ENCODE measurements at regions not wholly inside any gene's neighbourhood (a gene's known extent, or its start where the extent isn't known, plus 50 kb on each side); places are given as distances from the start of the nearest gene placed in this dataset.

DNA sequence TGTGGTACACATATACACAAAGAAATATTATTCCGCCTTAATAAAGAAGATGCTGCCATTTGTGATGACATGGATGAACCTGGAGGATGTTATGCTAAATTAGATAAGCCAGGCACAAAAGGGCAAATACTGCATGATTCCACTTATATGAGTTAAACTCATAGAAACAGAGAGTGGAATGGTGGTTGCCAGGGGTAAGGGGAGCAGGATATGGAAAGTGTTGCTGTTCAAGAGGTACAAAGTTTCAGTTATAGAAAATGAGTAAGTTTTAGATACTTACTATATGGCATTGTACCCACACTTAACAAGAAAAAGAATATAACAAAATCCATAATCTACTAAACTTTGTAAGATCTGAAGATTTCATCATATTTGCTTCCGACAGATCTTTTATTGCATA lies 252.2 kb downstream of the SYK start:
- no peak overlapping the region for H3K27ac ChIP-seq (ENCODE audit: low read depth in 2 of 2, low read length in 1 of 2)
- WGBS (ENCODE audit: low lambda C conversion rate), result 81% methylated on average over 2 of the region's 2 CpGs
- no peaks in the 10 kb centered on the region for H4K20me1 ChIP-seq (ENCODE audit: insufficient read depth)
- no peaks in the 10 kb centered on the region for H3K27me3 ChIP-seq (ENCODE audit: insufficient read depth)
- H3K4me1 ChIP-seq (ENCODE audit: control insufficient read depth in 1 of 2, insufficient read depth in 2 of 2, low read depth in 1 of 2, low read length in 1 of 2), result no peaks in the 10 kb centered on the region
- H3K9me3 ChIP-seq, result no peaks in the 10 kb centered on the region
- no peaks in the 10 kb centered on the region for H3K9me2 ChIP-seq
- DNase-seq, result no peak
- TF ChIP-seq RAD21 (IDR thresholded peaks at IDR 0.05; ENCODE audit: low read length) (no peak), POLR2AphosphoS5 (IDR thresholded peaks at IDR 0.05; ENCODE audit: low read depth, low read length) (no peak), YY1 (IDR thresholded peaks at IDR 0.05; ENCODE audit: low read depth) (no peak), ELF1 (IDR thresholded peaks at IDR 0.05) (no peak), CHD2 (IDR thresholded peaks at IDR 0.05; ENCODE audit: low read length, partially characterized antibody) (no peak), EZH2phosphoT487 (IDR thresholded peaks at IDR 0.05; ENCODE audit: borderline replicate concordance, low read depth) (no peak), SMC3 (IDR thresholded peaks at IDR 0.05; ENCODE audit: low read depth, low read length) (no peak), GABPA (IDR thresholded peaks at IDR 0.05; ENCODE audit: low read depth) (no peak), JUND (IDR thresholded peaks at IDR 0.05) (no peak), NFIC (IDR thresholded peaks at IDR 0.05; ENCODE audit: borderline replicate concordance) (no peak), FOSL2 (IDR thresholded peaks at IDR 0.05; ENCODE audit: borderline replicate concordance, low read depth) (no peak), MXI1 (IDR thresholded peaks at IDR 0.05; ENCODE audit: low read depth, low read length) (no peak), GATA2 (CRISPR knock-in tag; IDR thresholded peaks at IDR 0.05) (no peak)
- TF ChIP-seq, protein P1, sequence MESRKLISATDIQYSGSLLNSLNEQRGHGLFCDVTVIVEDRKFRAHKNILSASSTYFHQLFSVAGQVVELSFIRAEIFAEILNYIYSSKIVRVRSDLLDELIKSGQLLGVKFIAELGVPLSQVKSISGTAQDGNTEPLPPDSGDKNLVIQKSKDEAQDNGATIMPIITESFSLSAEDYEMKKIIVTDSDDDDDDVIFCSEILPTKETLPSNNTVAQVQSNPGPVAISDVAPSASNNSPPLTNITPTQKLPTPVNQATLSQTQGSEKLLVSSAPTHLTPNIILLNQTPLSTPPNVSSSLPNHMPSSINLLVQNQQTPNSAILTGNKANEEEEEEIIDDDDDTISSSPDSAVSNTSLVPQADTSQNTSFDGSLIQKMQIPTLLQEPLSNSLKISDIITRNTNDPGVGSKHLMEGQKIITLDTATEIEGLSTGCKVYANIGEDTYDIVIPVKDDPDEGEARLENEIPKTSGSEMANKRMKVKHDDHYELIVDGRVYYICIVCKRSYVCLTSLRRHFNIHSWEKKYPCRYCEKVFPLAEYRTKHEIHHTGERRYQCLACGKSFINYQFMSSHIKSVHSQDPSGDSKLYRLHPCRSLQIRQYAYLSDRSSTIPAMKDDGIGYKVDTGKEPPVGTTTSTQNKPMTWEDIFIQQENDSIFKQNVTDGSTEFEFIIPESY (IDR thresholded peaks at IDR 0.05; ENCODE audit: borderline replicate concordance, low read depth), result no peak
- TF ChIP-seq, protein P2, sequence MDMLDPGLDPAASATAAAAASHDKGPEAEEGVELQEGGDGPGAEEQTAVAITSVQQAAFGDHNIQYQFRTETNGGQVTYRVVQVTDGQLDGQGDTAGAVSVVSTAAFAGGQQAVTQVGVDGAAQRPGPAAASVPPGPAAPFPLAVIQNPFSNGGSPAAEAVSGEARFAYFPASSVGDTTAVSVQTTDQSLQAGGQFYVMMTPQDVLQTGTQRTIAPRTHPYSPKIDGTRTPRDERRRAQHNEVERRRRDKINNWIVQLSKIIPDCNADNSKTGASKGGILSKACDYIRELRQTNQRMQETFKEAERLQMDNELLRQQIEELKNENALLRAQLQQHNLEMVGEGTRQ (IDR thresholded peaks at IDR 0.05; ENCODE audit: borderline replicate concordance, low read depth, low read length), result no peak
- TF ChIP-seq, protein P3, sequence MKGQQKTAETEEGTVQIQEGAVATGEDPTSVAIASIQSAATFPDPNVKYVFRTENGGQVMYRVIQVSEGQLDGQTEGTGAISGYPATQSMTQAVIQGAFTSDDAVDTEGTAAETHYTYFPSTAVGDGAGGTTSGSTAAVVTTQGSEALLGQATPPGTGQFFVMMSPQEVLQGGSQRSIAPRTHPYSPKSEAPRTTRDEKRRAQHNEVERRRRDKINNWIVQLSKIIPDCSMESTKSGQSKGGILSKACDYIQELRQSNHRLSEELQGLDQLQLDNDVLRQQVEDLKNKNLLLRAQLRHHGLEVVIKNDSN (IDR thresholded peaks at IDR 0.05; ENCODE audit: borderline replicate concordance, low read depth), result no peak
- TF ChIP-seq, protein P4, sequence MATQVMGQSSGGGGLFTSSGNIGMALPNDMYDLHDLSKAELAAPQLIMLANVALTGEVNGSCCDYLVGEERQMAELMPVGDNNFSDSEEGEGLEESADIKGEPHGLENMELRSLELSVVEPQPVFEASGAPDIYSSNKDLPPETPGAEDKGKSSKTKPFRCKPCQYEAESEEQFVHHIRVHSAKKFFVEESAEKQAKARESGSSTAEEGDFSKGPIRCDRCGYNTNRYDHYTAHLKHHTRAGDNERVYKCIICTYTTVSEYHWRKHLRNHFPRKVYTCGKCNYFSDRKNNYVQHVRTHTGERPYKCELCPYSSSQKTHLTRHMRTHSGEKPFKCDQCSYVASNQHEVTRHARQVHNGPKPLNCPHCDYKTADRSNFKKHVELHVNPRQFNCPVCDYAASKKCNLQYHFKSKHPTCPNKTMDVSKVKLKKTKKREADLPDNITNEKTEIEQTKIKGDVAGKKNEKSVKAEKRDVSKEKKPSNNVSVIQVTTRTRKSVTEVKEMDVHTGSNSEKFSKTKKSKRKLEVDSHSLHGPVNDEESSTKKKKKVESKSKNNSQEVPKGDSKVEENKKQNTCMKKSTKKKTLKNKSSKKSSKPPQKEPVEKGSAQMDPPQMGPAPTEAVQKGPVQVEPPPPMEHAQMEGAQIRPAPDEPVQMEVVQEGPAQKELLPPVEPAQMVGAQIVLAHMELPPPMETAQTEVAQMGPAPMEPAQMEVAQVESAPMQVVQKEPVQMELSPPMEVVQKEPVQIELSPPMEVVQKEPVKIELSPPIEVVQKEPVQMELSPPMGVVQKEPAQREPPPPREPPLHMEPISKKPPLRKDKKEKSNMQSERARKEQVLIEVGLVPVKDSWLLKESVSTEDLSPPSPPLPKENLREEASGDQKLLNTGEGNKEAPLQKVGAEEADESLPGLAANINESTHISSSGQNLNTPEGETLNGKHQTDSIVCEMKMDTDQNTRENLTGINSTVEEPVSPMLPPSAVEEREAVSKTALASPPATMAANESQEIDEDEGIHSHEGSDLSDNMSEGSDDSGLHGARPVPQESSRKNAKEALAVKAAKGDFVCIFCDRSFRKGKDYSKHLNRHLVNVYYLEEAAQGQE (IDR thresholded peaks at IDR 0.05; ENCODE audit: low read depth, low read length), result no peak
- H3K4me3 ChIP-seq (ENCODE audit: low read depth in 2 of 2, low read length in 1 of 2), result no peak overlapping the region
- H3K36me3 ChIP-seq (replicated peaks in 1 of 2; ENCODE audit: control insufficient read depth in 1 of 2, insufficient read depth in 2 of 2, low read length in 1 of 2), result no peaks in the 10 kb centered on the region
- no peaks in the 10 kb centered on the region for H3F3A ChIP-seq (replicated peaks; ENCODE audit: insufficient read depth)
- H3K9ac ChIP-seq, result no peak overlapping the region
- no peak overlapping the region for H3K4me2 ChIP-seq
- POLR2A ChIA-PET, result no interaction called here
- CTCF ChIA-PET, result no interaction called here
- H2AFZ ChIP-seq (ENCODE audit: low read depth), result no peak overlapping the region
- no peaks in the 10 kb centered on the region for H3K79me2 ChIP-seq (ENCODE audit: insufficient read depth)
